WTC11 (cell line): ENCODE measurements at regions not wholly inside any gene's neighbourhood (a gene's known extent, or its start where the extent isn't known, plus 50 kb on each side); places are given as distances from the start of the nearest gene placed in this dataset.
"Not testable (repeated sequence)": the region's sequence is repeated elsewhere in the genome, so short reads cannot be mapped to it uniquely, and the experiment has no call there.

ENCODE experiments used
- ATAC-seq: fragments of 200-7000 bp; cut with Tn5 transposase; 2 replicates; pipeline ENCODE4 v1.10.0; 2021; ENCODE audit warnings: mild to moderate bottlenecking, moderate library complexity
- CTCF ChIA-PET: fragments of 300-600 bp; sonication (Branson Sonifier 250); formaldehyde crosslinking; loops from one replicate; lab custom pipeline; 2021; ENCODE audit warnings: antibody characterized with exemption; lab: Charles Lee
- POLR2A ChIA-PET: fragments of 350-600 bp; sonication (Branson Sonifier 250); formaldehyde crosslinking; loops from one replicate; lab custom pipeline; 2021; ENCODE audit warnings: antibody characterized with exemption; lab: Charles Lee
- DNase-seq: peaks from one replicate; pipeline ENCODE4 v3.0.0; 2021; ENCODE audit warnings: low spot score
- H3K27ac Mint-ChIP-seq: 2 replicates; pipeline ENCODE4 v1.8.0; 2021; ENCODE audit warnings: mixed read lengths
- H3K27me3 Mint-ChIP-seq: 2 replicates; pipeline ENCODE4 v1.8.0; 2021; ENCODE audit warnings: low read depth, mild to moderate bottlenecking, moderate library complexity, mixed read lengths
- H3K36me3 Mint-ChIP-seq: 2 replicates; pipeline ENCODE4 v1.8.0; 2021; ENCODE audit warnings: mixed read lengths
- H3K4me1 Mint-ChIP-seq: 2 replicates; pipeline ENCODE4 v1.8.0; 2022; ENCODE audit warnings: mixed read lengths
- H3K4me3 Mint-ChIP-seq: 2 replicates; pipeline ENCODE4 v1.8.0; 2021; ENCODE audit warnings: mild to moderate bottlenecking, moderate library complexity, mixed read lengths
- H3K9me3 Mint-ChIP-seq: 2 replicates; pipeline ENCODE4 v1.8.0; 2021; ENCODE audit warnings: mixed read lengths
- ELF4 ChIP-seq: sonication (generic); formaldehyde crosslinking; IDR thresholded peaks from 2 replicates; pipeline ENCODE4 v1.8.1; 2022; ENCODE audit warnings: low read depth, mild to moderate bottlenecking, moderate library complexity, missing genetic modification reagents
- EMX1 ChIP-seq: fragments of 250-450 bp; sonication (Bioruptor Pico); IDR thresholded peaks from 2 replicates; pipeline ENCODE4 v1.8.0; 2021; ENCODE audit warnings: mild to moderate bottlenecking
- ETV6 ChIP-seq: sonication (generic); formaldehyde crosslinking; IDR thresholded peaks from 2 replicates; pipeline ENCODE4 v1.8.1; 2022; ENCODE audit warnings: mild to moderate bottlenecking, missing genetic modification reagents
- FOXK1 ChIP-seq: sonication (generic); formaldehyde crosslinking; IDR thresholded peaks from 2 replicates; pipeline ENCODE4 v1.8.0; 2022; ENCODE audit warnings: mild to moderate bottlenecking, moderate library complexity, missing genetic modification reagents
- FOXP1 ChIP-seq: sonication (generic); formaldehyde crosslinking; IDR thresholded peaks from 2 replicates; pipeline ENCODE4 v1.8.0; 2022; ENCODE audit warnings: missing genetic modification reagents, mild to moderate bottlenecking, moderate library complexity, borderline replicate concordance
- GABPB1 ChIP-seq: sonication (generic); formaldehyde crosslinking; IDR thresholded peaks from 2 replicates; pipeline ENCODE4 v1.8.1; 2023; ENCODE audit warnings: mild to moderate bottlenecking, missing genetic modification reagents
- GRHL2 ChIP-seq: fragments of 250-450 bp; sonication (Bioruptor Pico); IDR thresholded peaks from 2 replicates; pipeline ENCODE4 v1.8.0; 2022; ENCODE audit warnings: mild to moderate bottlenecking, moderate library complexity; ENCODE audit not compliant: insufficient replicate concordance, severe bottlenecking
- NFYB ChIP-seq: sonication (generic); formaldehyde crosslinking; conservative IDR thresholded peaks from 2 replicates; pipeline ENCODE4 v1.8.0; 2022; ENCODE audit warnings: low read depth, missing genetic modification reagents
- PRRX2 ChIP-seq: fragments of 250-450 bp; sonication (Bioruptor Pico); IDR thresholded peaks from 2 replicates; pipeline ENCODE4 v1.8.0; 2021; ENCODE audit warnings: mild to moderate bottlenecking
- ZNF416 ChIP-seq: fragments of 250-450 bp; sonication (Bioruptor Pico); IDR thresholded peaks from 2 replicates; pipeline ENCODE4 v1.9.0; 2021; ENCODE audit warnings: mild to moderate bottlenecking, inconsistent platforms
- TF ChIP-seq, protein P1 (sequence below): fragments of 200-600 bp; IDR thresholded peaks from 2 replicates; pipeline ENCODE4 v1.8.0; 2022; ENCODE audit warnings: antibody characterized with exemption
- TF ChIP-seq, protein P2 (sequence below): sonication (generic); formaldehyde crosslinking; conservative IDR thresholded peaks from 2 replicates; pipeline ENCODE4 v1.8.1; 2022; ENCODE audit warnings: mild to moderate bottlenecking, missing genetic modification reagents
- TF ChIP-seq, protein P3 (sequence below): fragments of 250-450 bp; sonication (Bioruptor Pico); IDR thresholded peaks from 2 replicates; pipeline ENCODE4 v1.9.0; 2021; ENCODE audit warnings: mild to moderate bottlenecking
- TF ChIP-seq, protein P4 (sequence below): sonication (generic); formaldehyde crosslinking; IDR thresholded peaks from 2 replicates; pipeline ENCODE4 v1.8.0; 2022; ENCODE audit warnings: mild to moderate bottlenecking, missing genetic modification reagents
- TF ChIP-seq, protein P5 (sequence below): sonication (generic); formaldehyde crosslinking; IDR thresholded peaks from 2 replicates; pipeline ENCODE4 v1.8.0; 2022; ENCODE audit warnings: mild to moderate bottlenecking, missing genetic modification reagents
- TF ChIP-seq, protein P6 (sequence below): sonication (generic); formaldehyde crosslinking; IDR thresholded peaks from 2 replicates; pipeline ENCODE4 v1.8.1; 2022; ENCODE audit warnings: low read depth, missing genetic modification reagents, borderline replicate concordance
- TF ChIP-seq, protein P7 (sequence below): fragments of 250-450 bp; sonication (Bioruptor Pico); IDR thresholded peaks from 2 replicates; pipeline ENCODE4 v1.9.0; 2021; ENCODE audit warnings: mild to moderate bottlenecking, borderline replicate concordance
- TF ChIP-seq, protein P8 (sequence below): sonication (generic); formaldehyde crosslinking; IDR thresholded peaks from 2 replicates; pipeline ENCODE4 v1.8.1; 2022; ENCODE audit warnings: mild to moderate bottlenecking, moderate library complexity, missing genetic modification reagents

DNA sequence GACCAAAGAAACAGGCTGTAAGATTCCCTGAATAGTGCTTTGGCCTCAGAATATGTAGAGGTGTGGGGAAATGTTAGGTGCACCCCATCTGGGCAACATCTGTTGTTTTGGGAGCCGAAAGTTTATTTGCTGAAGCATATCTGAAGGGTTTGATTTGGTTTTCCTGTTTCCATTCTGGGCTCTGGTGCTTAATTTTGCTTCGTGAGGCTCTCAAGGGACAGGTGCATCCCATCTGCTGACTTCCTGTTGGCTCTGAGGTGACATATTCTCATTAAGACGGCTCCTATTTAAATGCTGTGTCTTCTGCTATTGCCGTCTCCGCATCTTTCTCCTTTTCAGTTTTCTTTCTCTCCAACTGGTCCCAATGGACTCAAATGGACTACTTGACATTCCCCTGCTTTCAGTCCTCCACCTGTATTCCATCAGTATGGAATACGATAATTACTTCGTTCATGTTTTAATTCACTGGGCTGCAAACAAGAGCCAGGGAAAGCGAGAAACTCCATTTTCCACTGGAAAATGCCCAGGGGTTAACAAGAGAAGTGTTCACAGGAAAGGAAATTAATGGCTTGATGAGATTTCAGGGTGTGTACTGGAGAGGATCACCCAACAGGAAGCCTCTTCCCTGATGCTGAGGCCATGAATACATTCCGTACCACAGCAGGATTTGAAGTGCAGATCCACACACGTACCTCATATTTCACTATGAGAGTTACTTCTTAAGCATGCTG is 104.0 kb downstream of the MTX3 start (continued):
- TF ChIP-seq, protein P1, sequence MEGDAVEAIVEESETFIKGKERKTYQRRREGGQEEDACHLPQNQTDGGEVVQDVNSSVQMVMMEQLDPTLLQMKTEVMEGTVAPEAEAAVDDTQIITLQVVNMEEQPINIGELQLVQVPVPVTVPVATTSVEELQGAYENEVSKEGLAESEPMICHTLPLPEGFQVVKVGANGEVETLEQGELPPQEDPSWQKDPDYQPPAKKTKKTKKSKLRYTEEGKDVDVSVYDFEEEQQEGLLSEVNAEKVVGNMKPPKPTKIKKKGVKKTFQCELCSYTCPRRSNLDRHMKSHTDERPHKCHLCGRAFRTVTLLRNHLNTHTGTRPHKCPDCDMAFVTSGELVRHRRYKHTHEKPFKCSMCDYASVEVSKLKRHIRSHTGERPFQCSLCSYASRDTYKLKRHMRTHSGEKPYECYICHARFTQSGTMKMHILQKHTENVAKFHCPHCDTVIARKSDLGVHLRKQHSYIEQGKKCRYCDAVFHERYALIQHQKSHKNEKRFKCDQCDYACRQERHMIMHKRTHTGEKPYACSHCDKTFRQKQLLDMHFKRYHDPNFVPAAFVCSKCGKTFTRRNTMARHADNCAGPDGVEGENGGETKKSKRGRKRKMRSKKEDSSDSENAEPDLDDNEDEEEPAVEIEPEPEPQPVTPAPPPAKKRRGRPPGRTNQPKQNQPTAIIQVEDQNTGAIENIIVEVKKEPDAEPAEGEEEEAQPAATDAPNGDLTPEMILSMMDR = no peak
- TF ChIP-seq ETV6 (CRISPR knock-in tag) = no peak
- TF ChIP-seq, protein P2, sequence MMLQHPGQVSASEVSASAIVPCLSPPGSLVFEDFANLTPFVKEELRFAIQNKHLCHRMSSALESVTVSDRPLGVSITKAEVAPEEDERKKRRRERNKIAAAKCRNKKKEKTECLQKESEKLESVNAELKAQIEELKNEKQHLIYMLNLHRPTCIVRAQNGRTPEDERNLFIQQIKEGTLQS (CRISPR knock-in tag) = no peak
- TF ChIP-seq FOXP1 = no peak
- no peak for TF ChIP-seq ZNF416 (CRISPR knock-in tag)
- TF ChIP-seq, protein P3, sequence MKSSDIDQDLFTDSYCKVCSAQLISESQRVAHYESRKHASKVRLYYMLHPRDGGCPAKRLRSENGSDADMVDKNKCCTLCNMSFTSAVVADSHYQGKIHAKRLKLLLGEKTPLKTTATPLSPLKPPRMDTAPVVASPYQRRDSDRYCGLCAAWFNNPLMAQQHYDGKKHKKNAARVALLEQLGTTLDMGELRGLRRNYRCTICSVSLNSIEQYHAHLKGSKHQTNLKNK = no peak
- TF ChIP-seq PRRX2 (CRISPR knock-in tag) = no peak
- TF ChIP-seq, protein P4, sequence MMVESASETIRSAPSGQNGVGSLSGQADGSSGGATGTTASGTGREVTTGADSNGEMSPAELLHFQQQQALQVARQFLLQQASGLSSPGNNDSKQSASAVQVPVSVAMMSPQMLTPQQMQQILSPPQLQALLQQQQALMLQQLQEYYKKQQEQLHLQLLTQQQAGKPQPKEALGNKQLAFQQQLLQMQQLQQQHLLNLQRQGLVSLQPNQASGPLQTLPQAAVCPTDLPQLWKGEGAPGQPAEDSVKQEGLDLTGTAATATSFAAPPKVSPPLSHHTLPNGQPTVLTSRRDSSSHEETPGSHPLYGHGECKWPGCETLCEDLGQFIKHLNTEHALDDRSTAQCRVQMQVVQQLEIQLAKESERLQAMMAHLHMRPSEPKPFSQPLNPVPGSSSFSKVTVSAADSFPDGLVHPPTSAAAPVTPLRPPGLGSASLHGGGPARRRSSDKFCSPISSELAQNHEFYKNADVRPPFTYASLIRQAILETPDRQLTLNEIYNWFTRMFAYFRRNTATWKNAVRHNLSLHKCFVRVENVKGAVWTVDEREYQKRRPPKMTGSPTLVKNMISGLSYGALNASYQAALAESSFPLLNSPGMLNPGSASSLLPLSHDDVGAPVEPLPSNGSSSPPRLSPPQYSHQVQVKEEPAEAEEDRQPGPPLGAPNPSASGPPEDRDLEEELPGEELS (CRISPR knock-in tag) = no peak
- no peak for TF ChIP-seq EMX1 (CRISPR knock-in tag)

DNA sequence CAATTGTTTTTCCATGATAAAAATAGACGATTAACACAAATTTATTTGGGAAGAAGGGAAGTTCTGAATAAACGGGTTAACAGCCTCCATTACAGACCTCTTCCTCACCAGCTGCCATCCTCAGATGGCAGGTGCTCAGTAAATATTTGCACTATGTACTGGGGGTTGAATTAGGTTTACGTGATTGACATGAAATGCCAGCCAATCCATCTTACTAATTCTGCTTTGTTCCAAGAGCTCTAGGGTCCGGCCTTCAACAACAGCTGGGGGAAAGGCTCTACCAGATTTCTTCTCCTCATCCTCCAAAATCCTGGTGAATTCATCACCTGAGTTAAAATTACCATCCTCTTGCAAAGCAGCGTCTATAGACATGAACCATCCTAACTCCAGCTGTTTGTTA is 104.6 kb downstream of the MTX3 start:
- Mint-ChIP-seq H3K36me3 (peaks cover 8% of the 10 kb centered on the region; the same call in 1 of the 2 replicates), H3K4me1 (no peaks in the 10 kb centered on the region), H3K9me3 (peaks cover 18% of the 10 kb centered on the region), H3K27me3 (no peaks in the 10 kb centered on the region; the same call in 1 of the 2 replicates), H3K4me3 (no peak overlapping the region), H3K27ac (no peak overlapping the region)
- ChIA-PET POLR2A (no interaction called here), CTCF (no interaction called here)
- TF ChIP-seq ETV6 (CRISPR knock-in tag) = no peak
- no peak for TF ChIP-seq EMX1 (CRISPR knock-in tag)
- no peak for TF ChIP-seq ELF4 (CRISPR knock-in tag)
- no peak for TF ChIP-seq GABPB1 (CRISPR knock-in tag)
- TF ChIP-seq GRHL2 (CRISPR knock-in tag) = no peak
- TF ChIP-seq, protein P5, sequence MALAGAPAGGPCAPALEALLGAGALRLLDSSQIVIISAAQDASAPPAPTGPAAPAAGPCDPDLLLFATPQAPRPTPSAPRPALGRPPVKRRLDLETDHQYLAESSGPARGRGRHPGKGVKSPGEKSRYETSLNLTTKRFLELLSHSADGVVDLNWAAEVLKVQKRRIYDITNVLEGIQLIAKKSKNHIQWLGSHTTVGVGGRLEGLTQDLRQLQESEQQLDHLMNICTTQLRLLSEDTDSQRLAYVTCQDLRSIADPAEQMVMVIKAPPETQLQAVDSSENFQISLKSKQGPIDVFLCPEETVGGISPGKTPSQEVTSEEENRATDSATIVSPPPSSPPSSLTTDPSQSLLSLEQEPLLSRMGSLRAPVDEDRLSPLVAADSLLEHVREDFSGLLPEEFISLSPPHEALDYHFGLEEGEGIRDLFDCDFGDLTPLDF (CRISPR knock-in tag) = no peak
- no peak for TF ChIP-seq FOXK1 (CRISPR knock-in tag)
- TF ChIP-seq, protein P6, sequence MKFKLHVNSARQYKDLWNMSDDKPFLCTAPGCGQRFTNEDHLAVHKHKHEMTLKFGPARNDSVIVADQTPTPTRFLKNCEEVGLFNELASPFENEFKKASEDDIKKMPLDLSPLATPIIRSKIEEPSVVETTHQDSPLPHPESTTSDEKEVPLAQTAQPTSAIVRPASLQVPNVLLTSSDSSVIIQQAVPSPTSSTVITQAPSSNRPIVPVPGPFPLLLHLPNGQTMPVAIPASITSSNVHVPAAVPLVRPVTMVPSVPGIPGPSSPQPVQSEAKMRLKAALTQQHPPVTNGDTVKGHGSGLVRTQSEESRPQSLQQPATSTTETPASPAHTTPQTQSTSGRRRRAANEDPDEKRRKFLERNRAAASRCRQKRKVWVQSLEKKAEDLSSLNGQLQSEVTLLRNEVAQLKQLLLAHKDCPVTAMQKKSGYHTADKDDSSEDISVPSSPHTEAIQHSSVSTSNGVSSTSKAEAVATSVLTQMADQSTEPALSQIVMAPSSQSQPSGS (CRISPR knock-in tag) = no peak
- TF ChIP-seq NFYB = no peak
- TF ChIP-seq, protein P7, sequence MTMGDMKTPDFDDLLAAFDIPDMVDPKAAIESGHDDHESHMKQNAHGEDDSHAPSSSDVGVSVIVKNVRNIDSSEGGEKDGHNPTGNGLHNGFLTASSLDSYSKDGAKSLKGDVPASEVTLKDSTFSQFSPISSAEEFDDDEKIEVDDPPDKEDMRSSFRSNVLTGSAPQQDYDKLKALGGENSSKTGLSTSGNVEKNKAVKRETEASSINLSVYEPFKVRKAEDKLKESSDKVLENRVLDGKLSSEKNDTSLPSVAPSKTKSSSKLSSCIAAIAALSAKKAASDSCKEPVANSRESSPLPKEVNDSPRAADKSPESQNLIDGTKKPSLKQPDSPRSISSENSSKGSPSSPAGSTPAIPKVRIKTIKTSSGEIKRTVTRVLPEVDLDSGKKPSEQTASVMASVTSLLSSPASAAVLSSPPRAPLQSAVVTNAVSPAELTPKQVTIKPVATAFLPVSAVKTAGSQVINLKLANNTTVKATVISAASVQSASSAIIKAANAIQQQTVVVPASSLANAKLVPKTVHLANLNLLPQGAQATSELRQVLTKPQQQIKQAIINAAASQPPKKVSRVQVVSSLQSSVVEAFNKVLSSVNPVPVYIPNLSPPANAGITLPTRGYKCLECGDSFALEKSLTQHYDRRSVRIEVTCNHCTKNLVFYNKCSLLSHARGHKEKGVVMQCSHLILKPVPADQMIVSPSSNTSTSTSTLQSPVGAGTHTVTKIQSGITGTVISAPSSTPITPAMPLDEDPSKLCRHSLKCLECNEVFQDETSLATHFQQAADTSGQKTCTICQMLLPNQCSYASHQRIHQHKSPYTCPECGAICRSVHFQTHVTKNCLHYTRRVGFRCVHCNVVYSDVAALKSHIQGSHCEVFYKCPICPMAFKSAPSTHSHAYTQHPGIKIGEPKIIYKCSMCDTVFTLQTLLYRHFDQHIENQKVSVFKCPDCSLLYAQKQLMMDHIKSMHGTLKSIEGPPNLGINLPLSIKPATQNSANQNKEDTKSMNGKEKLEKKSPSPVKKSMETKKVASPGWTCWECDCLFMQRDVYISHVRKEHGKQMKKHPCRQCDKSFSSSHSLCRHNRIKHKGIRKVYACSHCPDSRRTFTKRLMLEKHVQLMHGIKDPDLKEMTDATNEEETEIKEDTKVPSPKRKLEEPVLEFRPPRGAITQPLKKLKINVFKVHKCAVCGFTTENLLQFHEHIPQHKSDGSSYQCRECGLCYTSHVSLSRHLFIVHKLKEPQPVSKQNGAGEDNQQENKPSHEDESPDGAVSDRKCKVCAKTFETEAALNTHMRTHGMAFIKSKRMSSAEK (CRISPR knock-in tag) = no peak
- TF ChIP-seq, protein P8, sequence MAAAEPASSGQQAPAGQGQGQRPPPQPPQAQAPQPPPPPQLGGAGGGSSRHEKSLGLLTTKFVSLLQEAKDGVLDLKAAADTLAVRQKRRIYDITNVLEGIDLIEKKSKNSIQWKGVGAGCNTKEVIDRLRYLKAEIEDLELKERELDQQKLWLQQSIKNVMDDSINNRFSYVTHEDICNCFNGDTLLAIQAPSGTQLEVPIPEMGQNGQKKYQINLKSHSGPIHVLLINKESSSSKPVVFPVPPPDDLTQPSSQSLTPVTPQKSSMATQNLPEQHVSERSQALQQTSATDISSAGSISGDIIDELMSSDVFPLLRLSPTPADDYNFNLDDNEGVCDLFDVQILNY = no peak
- DNase-seq (no peak), ATAC-seq (no peak)

DNA sequence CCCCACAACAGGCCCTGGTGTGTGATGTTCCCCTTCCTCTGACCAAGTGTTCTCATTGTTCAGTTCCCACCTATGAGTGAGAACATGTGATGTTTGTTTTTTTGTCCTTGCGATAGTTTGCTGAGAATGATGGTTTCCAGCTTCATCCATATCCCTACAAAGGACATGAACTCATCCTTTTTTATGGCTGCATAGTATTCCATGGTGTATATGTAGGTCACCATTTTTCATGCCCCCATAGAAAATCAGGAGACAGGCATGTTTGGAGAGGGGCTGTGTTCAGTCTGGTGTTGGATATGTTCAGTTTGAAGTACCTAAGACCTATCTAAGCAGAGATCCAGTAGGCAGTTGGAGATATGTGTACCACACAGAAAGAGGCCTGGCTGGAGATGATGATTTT is 111.2 kb downstream of the MTX3 start:
- H3K27me3 Mint-ChIP-seq, DNase-seq, H3K4me3 Mint-ChIP-seq, H3K9me3 Mint-ChIP-seq, POLR2A ChIA-PET, H3K4me1 Mint-ChIP-seq, ATAC-seq, H3K27ac Mint-ChIP-seq, H3K36me3 Mint-ChIP-seq: not testable (repeated sequence)
- CTCF ChIA-PET = interaction anchor here (2.0 kb wide), 1 partner anchor 204 kb away, joined by 7 read pairs; no protein-coding TSS in a partner anchor
